ENCODE measurements at regions not wholly inside any gene's neighbourhood (a gene's known extent, or its start where the extent isn't known, plus 50 kb on each side); places are given as distances from the start of the nearest gene placed in this dataset.

- CTCF ChIA-PET = no interaction called here
Measured at GRCh38 chr16:79367822-79368221, 232.7 kb downstream of the MAF start.

GRCh38 chr16:79366635-79367034, 233.9 kb downstream of the MAF start:
- no peaks in the 10 kb centered on the region for H3K4me1 ChIP-seq
- no peak for DNase-seq
- H3K27me3 ChIP-seq (replicated peaks; ENCODE audit: control insufficient read depth, insufficient read depth, low read length) = no peaks in the 10 kb centered on the region; the same call in 1 of the 2 replicates
- ChIA-PET CTCF (no interaction called here), POLR2A (no interaction called here)
- Mint-ChIP-seq H3K4me1 (ENCODE audit: low read depth, unreplicated experiment) (no peaks in the 10 kb centered on the region), H3K27ac (ENCODE audit: unreplicated experiment) (no peak overlapping the region), H3K36me3 (ENCODE audit: insufficient read depth, unreplicated experiment) (no peaks in the 10 kb centered on the region), H3K27me3 (ENCODE audit: insufficient read depth, unreplicated experiment) (peaks cover 13% of the 10 kb centered on the region), H3K9me3 (ENCODE audit: unreplicated experiment) (peaks cover 10% of the 10 kb centered on the region), H3K4me3 (ENCODE audit: unreplicated experiment) (no peak overlapping the region)
- H3K36me3 ChIP-seq (ENCODE audit: control insufficient read depth, insufficient read depth, low read length) = no peaks in the 10 kb centered on the region
- no peaks in the 10 kb centered on the region for H3K9me3 ChIP-seq
- no peak for TF ChIP-seq CTCF (IDR thresholded peaks at IDR 0.05; ENCODE audit: insufficient read depth in 1 of 2, low read depth in 1 of 2, low read length in 1 of 2, severe bottlenecking in 1 of 2, unreplicated experiment in 1 of 2)
- no TSS peak for BruUV-seq (replicated peaks)
- intact Hi-C loops (cut with micrococcal nuclease; ENCODE audit: unreplicated experiment) = no loop called here
- H3K4me3 ChIP-seq (ENCODE audit: low read depth, low read length) = no peak overlapping the region

More at GRCh38 chr16:79367822-79368221, 232.7 kb downstream of the MAF start:
- H3K9me3 ChIP-seq = no peaks in the 10 kb centered on the region
- no peak overlapping the region for H3K27ac Mint-ChIP-seq (ENCODE audit: unreplicated experiment)
- H3K27me3 ChIP-seq (replicated peaks; ENCODE audit: control insufficient read depth, insufficient read depth, low read length) = no peaks in the 10 kb centered on the region; the same call in 1 of the 2 replicates
- no peak overlapping the region for H3K4me3 ChIP-seq (ENCODE audit: low read depth, low read length)
- TF ChIP-seq CTCF (IDR thresholded peaks at IDR 0.05; ENCODE audit: insufficient read depth in 1 of 2, low read depth in 1 of 2, low read length in 1 of 2, severe bottlenecking in 1 of 2, unreplicated experiment in 1 of 2) = no peak
- POLR2A ChIA-PET = no interaction called here
- peaks cover 10% of the 10 kb centered on the region for H3K9me3 Mint-ChIP-seq (ENCODE audit: unreplicated experiment)
- no peaks in the 10 kb centered on the region for H3K36me3 ChIP-seq (ENCODE audit: control insufficient read depth, insufficient read depth, low read length)
- H3K36me3 Mint-ChIP-seq (ENCODE audit: insufficient read depth, unreplicated experiment) = no peaks in the 10 kb centered on the region
- no TSS peak for BruUV-seq (replicated peaks)
- DNase-seq = no peak
- H3K27me3 Mint-ChIP-seq (ENCODE audit: insufficient read depth, unreplicated experiment) = peaks cover 9% of the 10 kb centered on the region
- no peaks in the 10 kb centered on the region for H3K4me1 ChIP-seq
- intact Hi-C loops (cut with micrococcal nuclease; ENCODE audit: unreplicated experiment) = no loop called here
- no peak overlapping the region for H3K4me3 Mint-ChIP-seq (ENCODE audit: unreplicated experiment)
- no peaks in the 10 kb centered on the region for H3K4me1 Mint-ChIP-seq (ENCODE audit: low read depth, unreplicated experiment)

- ChIA-PET POLR2A (no interaction called here), CTCF (no interaction called here)
- no peaks in the 10 kb centered on the region for H3K36me3 Mint-ChIP-seq (ENCODE audit: insufficient read depth, unreplicated experiment)
- TF ChIP-seq CTCF (IDR thresholded peaks at IDR 0.05; ENCODE audit: insufficient read depth in 1 of 2, low read depth in 1 of 2, low read length in 1 of 2, severe bottlenecking in 1 of 2, unreplicated experiment in 1 of 2) = no peak
- Histone ChIP-seq H3K9me3 (no peaks in the 10 kb centered on the region), H3K27me3 (replicated peaks; ENCODE audit: control insufficient read depth, insufficient read depth, low read length) (no peaks in the 10 kb centered on the region; the same call in 1 of the 2 replicates), H3K4me1 (no peaks in the 10 kb centered on the region), H3K36me3 (ENCODE audit: control insufficient read depth, insufficient read depth, low read length) (no peaks in the 10 kb centered on the region), H3K4me3 (ENCODE audit: low read depth, low read length) (no peak overlapping the region)
- no peak overlapping the region for H3K4me3 Mint-ChIP-seq (ENCODE audit: unreplicated experiment)
- no peak for DNase-seq
- BruUV-seq (replicated peaks) = no TSS peak
- no peaks in the 10 kb centered on the region for H3K4me1 Mint-ChIP-seq (ENCODE audit: low read depth, unreplicated experiment)
- intact Hi-C loops (cut with micrococcal nuclease; ENCODE audit: unreplicated experiment) = no loop called here
- H3K27ac Mint-ChIP-seq (ENCODE audit: unreplicated experiment) = no peak overlapping the region
- peaks cover 13% of the 10 kb centered on the region for H3K27me3 Mint-ChIP-seq (ENCODE audit: insufficient read depth, unreplicated experiment)
- H3K9me3 Mint-ChIP-seq (ENCODE audit: unreplicated experiment) = peaks cover 4% of the 10 kb centered on the region
Measured at GRCh38 chr16:79365702-79366101, 234.8 kb downstream of the MAF start.
